Hepatocyte (in vitro differentiated cells): ENCODE measurements at regions not wholly inside any gene's neighbourhood (a gene's known extent, or its start where the extent isn't known, plus 50 kb on each side); places are given as distances from the start of the nearest gene placed in this dataset.

Source experiments
- DNase-seq: peaks from one replicate; pipeline ENCODE4 v3.0.0-alpha.2; 2016; ENCODE audit warnings: low spot score
- H2AFZ ChIP-seq: fragments of 200-600 bp; sonication (generic); 2 replicates; pipeline ENCODE4 v1.6.0; 2016; ENCODE audit warnings: antibody characterized with exemption, mild to moderate bottlenecking
- H3K27ac ChIP-seq: fragments of 200-600 bp; sonication (generic); 2 replicates; pipeline ENCODE4 v1.5.1; 2016; ENCODE audit warnings: mild to moderate bottlenecking
- H3K27me3 ChIP-seq: fragments of 200-600 bp; sonication (generic); 2 replicates; pipeline ENCODE4 v1.6.1; 2016
- H3K36me3 ChIP-seq: fragments of 200-600 bp; sonication (generic); replicated peaks from 2 replicates; pipeline ENCODE4 v1.5.1; 2016; ENCODE audit warnings: low read depth; ENCODE audit not compliant: insufficient read depth
- H3K4me1 ChIP-seq: fragments of 200-600 bp; sonication (generic); 2 replicates; pipeline ENCODE4 v1.5.1; 2016; ENCODE audit warnings: mild to moderate bottlenecking, moderate library complexity; ENCODE audit not compliant: insufficient read depth
- H3K4me2 ChIP-seq: fragments of 200-600 bp; sonication (generic); 2 replicates; pipeline ENCODE4 v1.6.0; 2016
- H3K4me3 ChIP-seq: fragments of 200-600 bp; sonication (generic); 2 replicates; pipeline ENCODE4 v1.5.1; 2016; ENCODE audit warnings: mild to moderate bottlenecking
- H3K79me2 ChIP-seq: fragments of 200-600 bp; sonication (generic); 2 replicates; pipeline ENCODE4 v1.6.0; 2017; ENCODE audit warnings: mild to moderate bottlenecking
- H3K9me2 ChIP-seq: fragments of 200-600 bp; sonication (generic); replicated peaks from 2 replicates; pipeline ENCODE4 v1.6.0; 2017; ENCODE audit warnings: mild to moderate bottlenecking; ENCODE audit not compliant: insufficient read depth
- H3K9me3 ChIP-seq: fragments of 200-600 bp; sonication (generic); 2 replicates; pipeline ENCODE4 v1.5.1; 2016; ENCODE audit warnings: low read depth, mild to moderate bottlenecking
- H4K20me1 ChIP-seq: fragments of 200-600 bp; sonication (generic); 2 replicates; pipeline ENCODE4 v1.6.0; 2016; ENCODE audit warnings: mild to moderate bottlenecking; ENCODE audit not compliant: insufficient read depth, poor library complexity, severe bottlenecking
- CTCF ChIP-seq: fragments of 200-600 bp; sonication (generic); IDR thresholded peaks from 2 replicates; pipeline ENCODE4 v1.5.1; 2016; ENCODE audit warnings: antibody characterized with exemption, mild to moderate bottlenecking; ENCODE audit not compliant: poor library complexity
- EZH2 ChIP-seq: fragments of 200-600 bp; sonication (generic); IDR thresholded peaks from 2 replicates; pipeline ENCODE4 v1.6.1; 2016; ENCODE audit warnings: antibody characterized with exemption, mild to moderate bottlenecking, borderline replicate concordance
- EZH2phosphoT487 ChIP-seq: fragments of 200-600 bp; sonication (generic); IDR thresholded peaks from one replicate; pipeline ENCODE4 v1.6.1; 2018; ENCODE audit warnings: antibody characterized with exemption, mild to moderate bottlenecking, low read depth, moderate library complexity; ENCODE audit not compliant: unreplicated experiment, severe bottlenecking
- WGBS: methylation state at CpG from one replicate; pipeline ENCODE4 v1.1.6; 2016; ENCODE audit warnings: low lambda C conversion rate; ENCODE audit errors: missing lambda C conversion rate; 5-methylcytosine and 5-hydroxymethylcytosine counted together

GRCh38 chr2:8110716-8111115, 571.1 kb upstream of the ID2 start:
- H3K27me3 ChIP-seq, result no peaks in the 10 kb centered on the region
- H3K9me3 ChIP-seq, result no peaks in the 10 kb centered on the region
- DNase-seq, result no peak
- WGBS, result 88% methylated on average over 2 of the region's 2 CpGs
- H4K20me1 ChIP-seq, result no peaks in the 10 kb centered on the region
- no peak overlapping the region for H3K4me2 ChIP-seq
- H3K36me3 ChIP-seq, result no peaks in the 10 kb centered on the region
- no peak overlapping the region for H3K4me3 ChIP-seq
- TF ChIP-seq EZH2, result no peak
- no peak for TF ChIP-seq EZH2phosphoT487
- TF ChIP-seq CTCF, result no peak
- no peaks in the 10 kb centered on the region for H3K4me1 ChIP-seq
- no peak overlapping the region for H3K27ac ChIP-seq
- no peaks in the 10 kb centered on the region for H3K79me2 ChIP-seq
- no peaks in the 10 kb centered on the region for H3K9me2 ChIP-seq
- no peak overlapping the region for H2AFZ ChIP-seq

GRCh38 chr2:8111193-8111592, 570.7 kb upstream of the ID2 start:
- H2AFZ ChIP-seq, result no peak overlapping the region
- no peaks in the 10 kb centered on the region for H3K36me3 ChIP-seq
- TF ChIP-seq CTCF (no peak), EZH2phosphoT487 (no peak), EZH2 (no peak)
- H3K27me3 ChIP-seq, result no peaks in the 10 kb centered on the region
- H3K4me3 ChIP-seq, result no peak overlapping the region
- no peak for DNase-seq
- no peaks in the 10 kb centered on the region for H3K9me2 ChIP-seq
- H3K4me2 ChIP-seq, result no peak overlapping the region
- WGBS, result 96% methylated on average over 1 of the region's 1 CpG
- no peak overlapping the region for H3K27ac ChIP-seq
- H4K20me1 ChIP-seq, result no peaks in the 10 kb centered on the region
- no peaks in the 10 kb centered on the region for H3K9me3 ChIP-seq
- no peaks in the 10 kb centered on the region for H3K4me1 ChIP-seq
- H3K79me2 ChIP-seq, result no peaks in the 10 kb centered on the region

- DNase-seq, result no peak
- H3K36me3 ChIP-seq, result no peaks in the 10 kb centered on the region
- H3K4me1 ChIP-seq, result peaks cover 21% of the 10 kb centered on the region
- H3K27me3 ChIP-seq, result no peaks in the 10 kb centered on the region
- H3K27ac ChIP-seq, result no peak overlapping the region
- no peak overlapping the region for H3K4me2 ChIP-seq
- no peak for TF ChIP-seq EZH2phosphoT487
- no peak for TF ChIP-seq CTCF
- no peak for TF ChIP-seq EZH2
- H4K20me1 ChIP-seq, result no peaks in the 10 kb centered on the region
- H3K79me2 ChIP-seq, result no peaks in the 10 kb centered on the region
- no peak overlapping the region for H3K4me3 ChIP-seq
- WGBS, result 64% methylated on average over 4 of the region's 4 CpGs
- H3K9me2 ChIP-seq, result no peaks in the 10 kb centered on the region
- H3K9me3 ChIP-seq, result no peaks in the 10 kb centered on the region
- no peak overlapping the region for H2AFZ ChIP-seq
Measured at GRCh38 chr2:8115456-8115855, 566.4 kb upstream of the ID2 start.

GRCh38 chr2:8115966-8116365, 565.9 kb upstream of the ID2 start:
- Histone ChIP-seq H3K4me2 (no peak overlapping the region), H3K36me3 (no peaks in the 10 kb centered on the region), H2AFZ (no peak overlapping the region), H3K4me1 (peaks cover 26% of the 10 kb centered on the region), H4K20me1 (no peaks in the 10 kb centered on the region), H3K27me3 (no peaks in the 10 kb centered on the region), H3K9me2 (no peaks in the 10 kb centered on the region), H3K79me2 (no peaks in the 10 kb centered on the region), H3K9me3 (no peaks in the 10 kb centered on the region), H3K4me3 (no peak overlapping the region), H3K27ac (no peak overlapping the region)
- 79% methylated on average over 3 of the region's 3 CpGs for WGBS
- no peak for DNase-seq
- TF ChIP-seq CTCF, result no peak
- TF ChIP-seq EZH2phosphoT487, result no peak
- TF ChIP-seq EZH2, result no peak
